ENCODE measurements at regions not wholly inside any gene's neighbourhood (a gene's known extent, or its start where the extent isn't known, plus 50 kb on each side); places are given as distances from the start of the nearest gene placed in this dataset.

GRCh38 chr6:167219967-167220512, 62.3 kb upstream of the GPR31 start:
- TF ChIP-seq CTCF (IDR thresholded peaks at IDR 0.05; ENCODE audit: insufficient read depth, low read length) (no peak), REST (IDR thresholded peaks at IDR 0.05; ENCODE audit: insufficient replicate concordance, low read depth) (no peak), SPI1 (IDR thresholded peaks at IDR 0.05; ENCODE audit: borderline replicate concordance, low read depth) (no peak)

Measured in HL-60 (cell line).